ENCODE measurements at regions not wholly inside any gene's neighbourhood (a gene's known extent, or its start where the extent isn't known, plus 50 kb on each side); places are given as distances from the start of the nearest gene placed in this dataset.

- no peak for DNase-seq
Observed at GRCh38 chr13:82829040-82829439, 1053.2 kb downstream of the SLITRK1 start.

GRCh38 chr13:82827724-82828123 lies 1054.5 kb downstream of the SLITRK1 start:
- no peak for DNase-seq

GRCh38 chr13:82822935-82823334 lies 1059.3 kb downstream of the SLITRK1 start:
- no peak for DNase-seq

GRCh38 chr13:82817133-82817532 lies 1065.1 kb downstream of the SLITRK1 start:
- DNase-seq = no peak

- no peak for DNase-seq
Observed at GRCh38 chr13:82815791-82816190, 1066.5 kb downstream of the SLITRK1 start.

GRCh38 chr13:82803341-82803740 lies 1078.9 kb downstream of the SLITRK1 start:
- DNase-seq = no peak

GRCh38 chr13:82802528-82802927 lies 1079.7 kb downstream of the SLITRK1 start:
- no peak for DNase-seq

GRCh38 chr13:82800391-82800790 lies 1081.9 kb downstream of the SLITRK1 start:
- no peak for DNase-seq

GRCh38 chr13:82797876-82798275 lies 1084.4 kb downstream of the SLITRK1 start:
- DNase-seq = no peak

- DNase-seq = no peak
Observed at GRCh38 chr13:82791035-82791434, 1091.2 kb downstream of the SLITRK1 start.

GRCh38 chr13:82772816-82773215 lies 1109.5 kb downstream of the SLITRK1 start:
- no peak for DNase-seq

- DNase-seq = no peak
Observed at GRCh38 chr13:82766732-82767321, 1115.4 kb downstream of the SLITRK1 start.

GRCh38 chr13:82758044-82758443 lies 1124.2 kb downstream of the SLITRK1 start:
- no peak for DNase-seq

- no peak for DNase-seq
Observed at GRCh38 chr13:82751206-82751605, 1131.1 kb downstream of the SLITRK1 start.

- no peak for DNase-seq
Observed at GRCh38 chr13:82749551-82749950, 1132.7 kb downstream of the SLITRK1 start.

GRCh38 chr13:82747958-82748357 lies 1134.3 kb downstream of the SLITRK1 start:
- no peak for DNase-seq

GRCh38 chr13:82747291-82747690 lies 1135.0 kb downstream of the SLITRK1 start:
- DNase-seq = no peak

GRCh38 chr13:82740442-82740841 lies 1141.8 kb downstream of the SLITRK1 start:
- DNase-seq = no peak

GRCh38 chr13:82739881-82740280 lies 1142.4 kb downstream of the SLITRK1 start:
- no peak for DNase-seq

- no peak for DNase-seq
Observed at GRCh38 chr13:82729401-82729800, 1152.9 kb downstream of the SLITRK1 start.

- no peak for DNase-seq
Observed at GRCh38 chr13:82720986-82721385, 1161.3 kb downstream of the SLITRK1 start.

GRCh38 chr13:82719987-82720386 lies 1162.3 kb downstream of the SLITRK1 start:
- no peak for DNase-seq

- peak in 3 of 56 donors; percentile 2 to 30 (median 10) for DNase-seq
Observed at GRCh38 chr13:82717249-82717648, 1165.0 kb downstream of the SLITRK1 start.

Measured in nucleus accumbens (tissue), 56 donors.